Activated CD4-positive, alpha-beta T cell treated with anti-CD3 and anti-CD28 coated beads for 24 hours (primary cell): ENCODE measurements at regions not wholly inside any gene's neighbourhood (a gene's known extent, or its start where the extent isn't known, plus 50 kb on each side); places are given as distances from the start of the nearest gene placed in this dataset.

Experiments
- DNase-seq, 2 donors: peaks; one replicate each; pipeline ENCODE4 v3.0.0-alpha.2; 2020; ENCODE audit warnings: low read depth in 2 of 2

DNA sequence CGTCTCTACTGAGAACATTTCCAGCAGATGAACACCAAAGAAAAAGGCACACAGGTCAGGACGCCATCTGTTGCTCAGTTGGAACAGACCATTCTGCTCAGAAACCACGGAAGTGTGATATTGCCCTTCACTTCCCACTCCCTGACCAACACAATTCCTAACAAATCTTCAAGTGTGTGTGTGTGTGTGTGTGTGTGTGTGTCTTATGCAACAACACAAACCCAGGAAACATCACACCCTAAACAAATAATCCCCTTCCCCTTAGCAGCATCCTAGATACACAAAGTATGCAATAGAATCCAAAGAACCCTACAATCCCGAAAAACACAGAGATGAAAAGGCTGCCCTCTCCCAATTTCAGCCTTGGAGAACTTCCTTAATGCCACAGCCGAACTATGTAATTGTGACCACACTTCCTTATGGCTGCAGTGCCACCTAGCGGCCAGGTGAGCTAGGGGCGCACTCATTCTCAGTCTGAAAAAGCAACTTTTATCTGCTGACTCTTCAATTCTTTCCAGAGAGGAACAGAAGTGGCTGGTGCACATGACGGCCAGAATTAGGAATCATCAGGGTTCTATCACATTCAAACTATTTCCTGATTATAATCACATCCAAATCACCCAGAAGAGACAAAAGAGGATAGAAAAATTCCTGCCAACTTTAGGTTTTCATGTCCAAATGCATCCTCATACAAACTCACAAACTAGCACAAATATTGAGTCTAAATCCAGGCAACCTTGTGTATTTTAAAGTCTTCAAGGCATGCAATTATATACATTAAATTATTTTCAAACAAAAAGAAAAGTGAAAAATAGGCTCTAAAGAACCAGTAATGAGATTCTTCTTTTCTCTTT lies 164.9 kb downstream of the DHX15 start:
- DNase-seq: peak; percentile 56 to 59

DNA sequence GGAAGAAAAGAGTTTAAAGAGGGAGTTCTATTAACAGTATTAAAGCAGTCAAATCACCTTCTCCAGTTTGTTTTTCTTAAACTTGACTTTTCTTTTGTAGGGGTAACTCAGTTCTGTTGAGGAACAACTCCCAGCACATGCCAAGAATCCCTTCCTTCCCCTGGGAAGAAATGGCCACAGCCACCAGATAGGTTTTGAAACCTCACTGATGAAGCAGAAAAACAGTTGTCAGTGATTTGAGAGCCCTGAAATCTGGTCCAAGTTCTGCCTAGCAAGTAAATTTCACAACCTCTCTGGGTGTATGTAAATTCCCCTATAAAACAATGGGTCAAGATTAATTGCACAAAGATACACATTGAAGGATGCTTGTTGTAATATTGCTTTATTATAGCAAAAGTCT lies 167.1 kb downstream of the DHX15 start:
- DNase-seq: no peak

DNA sequence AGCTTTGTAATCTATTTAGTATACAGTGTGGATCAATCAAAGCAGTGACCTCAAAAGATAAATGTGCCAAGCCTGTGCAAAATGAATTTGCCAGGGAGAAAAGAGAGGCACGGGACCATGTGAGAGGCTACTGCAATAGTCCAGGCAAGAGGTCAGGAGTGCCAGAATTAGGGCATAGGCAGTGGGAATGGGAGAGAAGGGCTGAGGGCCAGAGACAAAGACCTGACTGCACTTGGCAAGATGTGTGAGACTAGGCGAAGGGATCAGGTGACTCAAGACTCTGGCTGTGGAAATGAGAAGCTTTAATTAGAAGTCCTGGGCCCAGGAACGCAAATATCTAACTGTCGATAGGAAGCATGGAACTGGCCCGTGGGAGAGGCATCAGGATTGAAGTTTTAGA lies 168.1 kb downstream of the DHX15 start:
- no peak for DNase-seq

DNA sequence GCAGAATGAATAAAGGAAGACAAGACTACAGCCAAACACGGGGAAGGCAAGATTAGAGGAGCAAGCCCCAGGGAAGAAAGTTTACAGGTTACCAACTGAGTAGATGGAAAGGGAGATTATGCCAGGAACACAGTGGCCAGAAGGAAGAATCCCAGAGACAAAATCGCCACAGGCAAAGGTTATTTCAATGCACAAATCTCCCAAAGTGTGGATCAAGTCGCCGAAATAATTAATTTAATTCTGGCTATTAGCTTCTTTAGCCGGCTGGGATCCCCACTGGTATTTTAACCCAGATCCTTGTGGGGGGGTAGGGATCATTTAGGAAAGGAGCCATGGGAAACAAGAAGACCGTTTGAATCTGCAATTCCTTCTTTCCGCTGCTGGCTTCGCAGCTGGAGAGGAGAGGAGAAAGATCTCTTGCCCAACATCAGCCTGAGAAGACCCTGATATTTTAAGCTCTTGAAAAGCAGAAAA lies 171.0 kb downstream of the DHX15 start:
- no peak for DNase-seq

DNA sequence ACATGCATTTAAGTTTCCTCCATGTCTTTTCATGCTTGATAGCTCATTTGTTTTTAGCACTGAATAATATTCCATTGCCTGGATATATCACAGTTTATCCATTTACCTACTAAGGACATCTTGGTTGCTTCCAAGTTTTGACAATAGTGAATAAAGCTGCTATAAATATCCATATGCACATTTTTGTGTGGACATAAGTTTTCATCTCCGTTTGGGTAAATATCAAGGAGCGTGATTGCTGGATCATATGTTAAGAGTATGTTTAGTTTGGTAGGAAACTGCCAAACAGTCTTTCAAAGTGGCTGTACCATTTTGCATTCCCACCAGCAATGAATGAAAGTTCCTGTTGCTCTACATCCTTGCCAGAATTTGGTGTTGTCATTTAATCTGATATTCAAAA lies 172.5 kb downstream of the DHX15 start:
- no peak for DNase-seq

DNA sequence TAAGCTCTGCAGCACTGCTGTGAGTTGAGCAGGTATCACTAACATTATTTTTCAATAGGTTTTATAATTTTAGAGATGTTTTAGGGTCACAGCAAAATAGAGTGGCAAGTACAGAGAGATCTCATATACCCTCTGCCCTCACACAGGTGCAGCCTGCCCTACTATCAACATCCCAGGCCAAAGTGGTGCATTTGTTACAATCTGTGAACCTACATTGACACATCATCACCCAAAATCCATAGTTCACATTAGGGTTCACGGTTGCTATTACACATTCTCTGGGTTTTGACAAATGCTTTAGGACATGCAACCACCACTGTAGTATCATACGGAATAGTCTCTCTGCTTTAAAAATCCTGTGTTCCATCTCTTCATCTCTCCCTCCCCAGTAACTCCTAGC lies 173.1 kb downstream of the DHX15 start:
- no peak for DNase-seq

DNA sequence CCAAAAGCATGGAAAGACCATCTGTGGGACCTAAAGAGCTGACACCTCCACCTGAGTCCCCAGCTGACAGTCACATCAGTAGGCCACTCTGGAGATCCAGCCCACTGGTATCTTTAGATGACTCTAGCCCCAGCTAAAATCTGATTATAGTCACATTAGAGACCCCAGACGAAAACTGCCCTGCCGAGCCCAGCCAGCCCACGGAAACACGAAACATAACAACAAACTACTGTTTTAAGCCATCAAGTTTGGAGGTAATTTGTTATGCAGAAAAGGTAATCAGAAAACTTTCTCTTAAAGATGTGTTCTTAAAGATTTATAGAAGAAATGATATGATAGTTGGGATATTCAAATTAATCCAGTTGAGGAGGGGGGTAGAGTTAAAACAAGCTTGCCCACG lies 175.7 kb downstream of the DHX15 start:
- DNase-seq: no peak

DNA sequence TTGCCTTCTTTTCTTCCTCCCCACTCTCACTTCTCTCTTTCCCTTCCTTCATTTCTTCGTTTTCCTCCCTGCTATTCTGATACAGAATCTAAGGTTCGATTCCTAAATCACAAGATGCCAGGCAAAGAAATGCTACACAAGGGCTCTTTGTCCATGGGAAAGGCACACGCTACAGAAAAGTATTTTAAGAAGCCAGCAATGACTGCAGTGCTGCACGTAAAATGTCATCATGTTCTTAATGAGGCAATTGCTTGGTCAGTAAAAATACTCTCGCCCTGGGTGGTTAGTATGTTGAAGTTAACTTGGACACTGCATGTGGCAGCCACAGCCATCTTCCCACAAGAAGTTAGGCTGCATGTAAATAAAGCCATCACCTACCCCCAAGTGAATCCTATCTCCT lies 178.4 kb downstream of the DHX15 start:
- no peak for DNase-seq

DNA sequence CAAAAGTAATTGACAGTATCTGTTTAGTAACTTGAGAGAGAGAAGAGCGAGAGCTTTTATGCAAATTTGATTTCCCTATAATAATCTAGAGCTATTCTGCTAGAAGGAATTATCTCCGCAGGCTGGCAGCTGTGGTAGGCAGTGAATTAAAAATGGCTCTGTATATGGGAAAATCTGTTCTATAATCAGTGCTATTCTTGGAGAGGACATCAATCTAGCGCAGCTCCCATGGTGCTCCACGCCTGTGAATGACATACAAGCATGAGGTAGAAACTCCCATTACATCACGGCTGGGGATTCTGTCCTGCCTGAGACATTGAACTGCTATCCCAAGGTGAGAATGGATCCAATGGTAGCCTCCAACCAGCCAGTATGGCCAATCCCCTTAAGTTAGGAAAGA lies 179.0 kb downstream of the DHX15 start:
- no peak for DNase-seq

DNA sequence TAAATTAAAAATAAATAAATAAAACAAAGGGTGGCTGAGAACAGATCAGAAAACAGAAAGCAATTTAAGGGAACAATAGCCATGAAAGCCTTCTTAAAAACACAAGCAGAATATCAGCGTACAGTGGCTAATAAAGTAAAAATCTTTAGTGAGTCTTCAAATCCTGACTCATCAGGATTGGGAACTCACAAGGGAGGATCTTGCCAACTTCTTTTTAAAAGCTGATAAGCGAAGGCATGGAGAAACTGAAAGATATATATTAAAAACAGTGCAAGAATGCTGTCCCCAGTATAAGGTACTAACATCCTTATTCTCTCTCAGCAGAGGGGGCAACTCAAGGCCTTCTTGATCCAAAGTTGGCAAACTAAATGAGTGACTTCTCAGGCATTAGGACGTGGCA lies 180.1 kb downstream of the DHX15 start:
- no peak for DNase-seq

DNA sequence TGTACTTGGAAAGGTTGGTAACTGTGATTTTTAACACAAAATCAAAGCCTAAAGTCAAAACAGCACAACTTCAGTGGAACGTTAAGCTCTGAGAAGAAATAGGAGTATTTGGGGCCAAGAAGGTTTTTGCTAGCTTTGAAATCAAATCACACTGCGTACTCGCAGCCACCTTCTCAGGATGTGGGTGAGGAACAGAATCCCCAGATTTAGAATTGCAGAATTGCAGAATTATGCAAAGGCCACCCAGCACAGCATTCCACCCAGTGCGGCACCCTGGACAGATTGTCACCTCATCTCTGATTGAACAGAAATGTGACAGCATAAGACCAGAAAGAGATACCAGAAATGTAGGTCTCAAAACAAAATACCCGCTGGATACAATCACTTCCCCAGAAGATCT lies 181.1 kb downstream of the DHX15 start:
- no peak for DNase-seq

DNA sequence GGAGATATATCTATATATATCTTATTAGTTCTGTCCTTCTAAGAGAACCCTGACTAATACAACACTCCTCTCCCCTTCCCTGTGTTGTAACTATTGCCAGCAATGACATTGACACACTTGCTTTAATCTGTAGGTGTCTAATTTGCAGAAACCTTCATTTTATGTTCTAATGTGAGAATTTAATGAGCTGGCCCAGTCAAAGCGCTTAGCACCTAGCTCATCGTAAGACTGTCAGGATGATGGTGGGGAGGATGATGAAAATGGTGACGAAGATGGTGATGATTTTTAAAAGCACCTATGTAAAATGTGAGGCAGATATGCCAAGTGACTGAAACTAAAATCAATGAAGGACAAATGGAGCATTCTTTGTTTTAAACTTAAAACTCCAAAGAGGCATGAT lies 183.8 kb downstream of the DHX15 start:
- DNase-seq: no peak

DNA sequence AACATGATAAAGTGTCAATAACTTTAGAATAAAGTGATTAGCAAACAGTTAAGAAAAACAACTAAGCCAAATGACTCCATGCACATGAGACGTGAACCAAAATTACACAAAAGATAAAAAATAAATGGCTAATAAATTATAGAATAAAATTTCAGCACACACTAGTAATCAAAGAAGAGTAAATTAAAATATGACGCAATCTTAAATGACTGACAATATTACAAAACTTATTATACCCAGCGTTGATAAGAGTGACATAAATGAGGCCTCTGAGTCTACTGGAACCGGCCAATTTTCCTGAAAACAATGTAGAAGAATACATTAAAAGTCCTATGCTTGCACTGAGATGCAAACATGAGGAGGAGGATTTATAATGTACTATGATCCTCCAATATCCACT lies 187.4 kb downstream of the DHX15 start:
- no peak for DNase-seq

DNA sequence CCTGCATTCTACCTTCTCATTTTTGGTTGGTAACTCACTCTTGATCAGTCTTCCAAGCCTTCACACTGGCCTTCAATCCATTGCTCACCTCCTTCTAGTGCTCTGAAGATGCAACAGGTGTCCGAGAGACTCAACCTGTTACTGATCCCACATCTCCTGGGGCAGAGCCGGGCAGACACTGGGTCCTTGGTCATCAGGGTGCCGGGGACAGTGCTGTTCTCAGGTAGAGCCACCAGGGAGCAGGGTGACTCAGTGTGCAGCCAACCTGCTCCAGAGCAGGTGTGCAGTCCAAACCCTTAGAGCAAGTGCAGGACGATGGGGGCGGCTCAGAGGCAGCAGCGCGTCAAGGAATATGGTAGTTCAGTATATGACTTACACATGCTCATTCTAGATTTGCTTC lies 188.4 kb downstream of the DHX15 start:
- no peak for DNase-seq

DNA sequence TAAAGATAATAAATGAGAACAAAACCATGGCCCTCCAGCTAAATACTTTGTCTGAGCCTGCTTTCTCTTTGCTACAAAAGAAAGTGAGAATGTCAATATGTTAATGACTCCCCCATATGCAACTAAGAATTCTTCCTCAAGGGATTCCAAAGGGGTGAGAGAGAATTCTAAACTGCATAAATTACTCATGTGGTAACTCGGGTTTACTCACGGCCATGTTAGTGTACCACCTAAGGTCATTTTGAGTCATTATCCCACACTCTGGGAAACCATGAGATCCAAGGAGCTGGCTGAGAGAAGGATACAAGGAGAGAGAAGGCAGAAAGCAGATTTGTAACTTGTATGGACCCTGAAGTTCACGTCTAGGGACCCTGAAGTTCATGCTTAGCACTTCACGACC lies 190.3 kb downstream of the DHX15 start:
- no peak for DNase-seq

DNA sequence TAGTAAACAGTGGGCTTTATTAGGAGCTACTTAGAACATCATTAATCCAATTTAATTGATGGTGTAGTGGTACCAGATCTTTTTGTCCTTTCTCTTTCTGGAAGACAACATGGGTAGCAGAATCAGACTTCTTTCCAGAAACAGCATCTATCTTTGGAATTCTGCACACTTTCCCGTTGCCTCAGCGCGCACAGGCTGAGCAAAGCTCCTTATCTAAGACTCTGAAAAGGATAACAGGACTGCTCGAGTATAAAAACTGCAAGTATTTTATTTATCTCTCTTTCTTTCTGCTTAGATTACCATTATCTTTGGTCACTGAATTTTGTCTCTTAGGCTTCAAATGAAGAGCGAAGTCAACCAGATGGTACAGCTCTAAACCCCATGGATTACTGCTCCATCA lies 191.7 kb downstream of the DHX15 start:
- no peak for DNase-seq

DNA sequence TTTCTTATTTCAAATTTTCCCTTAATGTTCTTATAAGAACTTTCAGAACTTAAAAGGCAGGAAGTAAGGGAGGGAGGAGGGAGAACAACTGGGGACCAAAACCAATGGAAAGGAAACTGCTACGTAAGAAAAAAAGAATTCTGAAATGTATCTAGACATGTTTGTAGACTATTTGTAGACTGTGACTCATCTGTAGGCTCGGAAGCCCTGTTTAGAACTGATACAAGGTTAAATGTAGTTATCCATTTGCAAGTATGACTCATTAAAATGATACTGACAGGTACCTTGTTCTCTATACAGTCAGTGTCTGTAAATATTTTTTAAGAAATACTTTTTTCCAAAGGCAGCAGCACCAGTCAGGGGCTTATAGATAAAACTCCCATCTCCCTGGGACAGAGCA lies 202.0 kb downstream of the DHX15 start:
- no peak for DNase-seq

DNA sequence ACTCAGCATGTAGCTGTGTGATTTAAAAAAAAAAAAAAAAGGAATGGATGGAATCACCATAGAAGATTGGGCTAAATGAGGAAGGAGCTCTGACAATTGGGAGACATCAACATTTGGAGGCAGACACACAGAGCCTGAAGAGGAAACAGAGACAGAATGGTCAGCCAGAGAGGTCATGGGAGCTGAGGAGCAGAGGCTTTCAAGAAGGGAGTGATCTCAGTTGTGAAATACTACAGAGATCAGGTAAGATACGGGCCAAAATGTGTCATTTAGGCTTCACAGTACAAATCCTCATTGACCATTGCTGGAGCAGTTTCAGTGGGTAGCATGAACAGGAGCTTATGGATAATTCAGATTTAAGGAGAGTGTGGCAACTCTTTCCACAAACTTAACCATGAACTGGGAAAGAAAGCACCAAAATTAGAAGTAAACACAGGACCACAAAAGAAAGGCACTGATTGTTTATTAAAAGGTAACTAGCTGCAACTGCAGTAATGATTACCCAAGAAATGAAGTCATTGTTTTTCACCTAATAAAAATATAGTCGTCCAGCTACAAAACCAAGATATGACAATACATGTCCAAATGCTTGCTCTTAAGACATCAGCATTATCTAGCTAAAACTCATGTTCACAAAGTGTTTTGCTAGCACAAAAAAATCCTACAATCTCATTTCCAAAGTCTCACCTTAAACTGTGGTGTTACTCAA lies 203.2 kb downstream of the DHX15 start:
- DNase-seq: no peak

DNA sequence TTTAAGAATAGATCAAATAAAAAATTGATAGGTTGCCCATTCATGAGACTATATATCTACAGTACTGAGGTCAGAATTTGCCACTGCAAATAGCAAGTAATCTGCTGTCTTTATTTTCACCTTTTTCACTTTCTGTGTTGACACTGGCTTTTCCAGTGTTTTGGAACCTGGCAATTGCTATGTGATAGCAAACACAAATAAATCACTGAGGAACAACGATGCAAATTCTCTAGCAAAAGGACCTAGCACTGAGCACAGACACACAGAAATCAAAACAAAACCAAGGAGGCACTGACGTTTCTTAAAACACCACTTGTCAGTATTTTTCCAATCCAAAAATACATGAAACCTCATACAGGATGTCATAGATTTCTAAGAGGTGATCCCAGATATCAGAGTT lies 210.7 kb downstream of the DHX15 start:
- DNase-seq: no peak

DNA sequence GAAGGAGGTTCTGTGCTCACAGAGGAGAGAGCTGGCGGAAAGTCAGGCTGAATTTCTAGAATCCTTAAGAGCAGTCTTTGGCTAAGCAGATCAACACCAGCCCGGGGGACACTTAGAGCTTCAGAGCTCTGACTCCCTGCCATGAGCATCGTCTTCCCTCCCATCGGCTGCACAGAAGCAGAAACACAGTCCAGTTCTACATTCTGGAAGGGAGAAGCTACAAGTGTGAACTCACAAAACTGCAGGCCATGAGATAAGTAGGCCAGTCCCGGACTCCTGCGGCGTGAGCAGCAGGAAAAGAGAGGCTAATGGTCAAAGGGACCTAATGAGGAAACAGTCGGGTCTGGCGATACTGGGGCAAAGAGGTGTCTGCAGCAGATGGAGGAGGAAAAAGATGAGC lies 211.5 kb downstream of the DHX15 start:
- DNase-seq: no peak

DNA sequence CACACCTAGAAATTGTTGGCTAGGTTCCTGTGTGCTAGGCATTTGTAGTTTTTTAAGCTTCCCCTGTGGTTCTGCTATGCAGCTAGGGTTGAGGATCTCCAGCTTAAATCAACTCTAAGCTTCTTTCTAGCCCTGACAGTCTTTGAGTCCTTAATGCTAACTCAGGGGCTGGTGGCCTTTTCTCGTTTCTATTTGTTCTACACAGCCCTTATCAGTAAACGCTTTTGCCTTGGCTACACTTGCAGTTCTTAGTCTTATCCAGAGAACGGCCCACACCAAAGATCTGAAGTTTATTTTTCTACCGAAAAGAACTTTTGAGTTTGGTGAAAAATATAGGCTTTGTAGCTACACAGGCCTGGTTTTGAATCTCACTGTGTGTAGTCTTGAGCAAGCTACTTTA lies 212.0 kb downstream of the DHX15 start:
- no peak for DNase-seq

DNA sequence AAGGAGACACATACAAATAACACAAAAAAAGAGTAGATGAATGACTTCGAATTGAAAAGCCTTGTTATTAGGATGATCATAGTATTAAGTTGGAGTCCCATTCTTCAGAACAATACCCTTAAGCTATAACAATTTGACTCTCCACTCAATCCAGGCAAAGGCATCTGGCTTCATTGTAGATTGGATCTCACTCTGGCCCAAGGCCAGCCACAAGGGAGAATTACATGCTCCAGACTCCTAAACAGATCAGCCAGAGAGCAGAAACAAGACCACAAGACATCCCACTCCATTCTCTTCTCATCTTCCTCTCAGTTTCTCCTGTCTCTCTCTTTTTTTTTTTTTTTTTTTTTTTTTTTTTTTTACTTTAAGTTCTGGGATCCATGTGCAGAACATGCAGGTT lies 213.9 kb downstream of the DHX15 start:
- DNase-seq: no peak

DNA sequence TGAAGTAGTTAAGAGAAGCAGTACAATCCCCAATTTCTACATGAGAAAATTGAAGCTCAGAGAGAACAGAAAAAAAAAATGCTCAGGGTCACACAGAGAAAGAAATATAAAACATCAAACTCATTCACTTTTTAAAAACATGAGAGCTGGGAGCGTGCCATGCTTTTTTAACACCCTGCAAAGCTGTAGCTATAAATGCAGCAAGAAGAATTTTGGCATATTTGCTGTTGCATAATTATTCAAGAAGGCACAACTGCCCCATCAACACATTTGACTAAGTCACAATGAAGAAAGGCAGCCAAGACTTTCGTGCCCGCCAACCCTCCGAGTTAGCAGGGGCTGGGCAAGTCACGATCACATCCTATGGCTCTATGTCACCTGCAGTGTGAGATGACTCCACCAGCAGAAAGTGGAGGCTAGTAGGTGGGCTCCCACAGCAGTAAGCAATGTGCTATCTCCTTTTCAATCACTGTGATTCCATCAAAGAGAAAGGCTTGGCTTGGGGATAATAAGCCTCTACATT lies 214.8 kb downstream of the DHX15 start:
- DNase-seq: no peak
